ENCODE measurements at regions not wholly inside any gene's neighbourhood (a gene's known extent, or its start where the extent isn't known, plus 50 kb on each side); places are given as distances from the start of the nearest gene placed in this dataset.

DNA sequence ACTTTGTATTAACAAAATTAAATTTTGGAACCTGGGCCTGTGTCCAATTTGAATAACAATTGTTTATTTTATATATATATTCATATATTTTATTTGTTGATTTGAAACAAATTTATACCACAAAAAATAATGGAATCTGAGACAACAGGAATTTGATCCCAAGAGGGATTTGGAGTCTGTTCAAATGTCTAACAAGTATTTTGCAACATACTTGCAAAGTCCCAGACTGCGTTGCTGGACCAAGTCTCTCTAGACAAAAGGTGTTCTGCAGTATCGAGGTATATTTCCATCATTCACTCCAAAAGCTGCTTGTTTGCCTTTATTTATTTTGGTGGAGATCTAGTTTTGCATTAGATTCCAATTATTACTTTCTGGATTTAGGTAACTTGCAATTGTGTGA is 68.7 kb upstream of the PTPRR start:
- H3K4me2 ChIP-seq (ENCODE audit: control insufficient read depth, extremely low read depth, insufficient read depth, low read depth, low read length), result no peak overlapping the region
- no peaks in the 10 kb centered on the region for H4K20me1 ChIP-seq (ENCODE audit: control insufficient read depth, extremely low read depth, insufficient read depth, low read length)
- H3K4me1 ChIP-seq (ENCODE audit: control insufficient read depth, extremely low read depth, insufficient read depth, low read length), result no peaks in the 10 kb centered on the region
- no peak overlapping the region for H3K9ac ChIP-seq (ENCODE audit: control insufficient read depth, extremely low read depth, insufficient read depth, low read length)
- FAIRE-seq, result no peak
- TF ChIP-seq, protein P1, sequence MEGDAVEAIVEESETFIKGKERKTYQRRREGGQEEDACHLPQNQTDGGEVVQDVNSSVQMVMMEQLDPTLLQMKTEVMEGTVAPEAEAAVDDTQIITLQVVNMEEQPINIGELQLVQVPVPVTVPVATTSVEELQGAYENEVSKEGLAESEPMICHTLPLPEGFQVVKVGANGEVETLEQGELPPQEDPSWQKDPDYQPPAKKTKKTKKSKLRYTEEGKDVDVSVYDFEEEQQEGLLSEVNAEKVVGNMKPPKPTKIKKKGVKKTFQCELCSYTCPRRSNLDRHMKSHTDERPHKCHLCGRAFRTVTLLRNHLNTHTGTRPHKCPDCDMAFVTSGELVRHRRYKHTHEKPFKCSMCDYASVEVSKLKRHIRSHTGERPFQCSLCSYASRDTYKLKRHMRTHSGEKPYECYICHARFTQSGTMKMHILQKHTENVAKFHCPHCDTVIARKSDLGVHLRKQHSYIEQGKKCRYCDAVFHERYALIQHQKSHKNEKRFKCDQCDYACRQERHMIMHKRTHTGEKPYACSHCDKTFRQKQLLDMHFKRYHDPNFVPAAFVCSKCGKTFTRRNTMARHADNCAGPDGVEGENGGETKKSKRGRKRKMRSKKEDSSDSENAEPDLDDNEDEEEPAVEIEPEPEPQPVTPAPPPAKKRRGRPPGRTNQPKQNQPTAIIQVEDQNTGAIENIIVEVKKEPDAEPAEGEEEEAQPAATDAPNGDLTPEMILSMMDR (optimal IDR thresholded peaks at IDR 0.05 in 1 of 3, IDR thresholded peaks at IDR 0.05 in 1 of 3, conservative IDR thresholded peaks at IDR 0.05 in 1 of 3; ENCODE audit: extremely low read depth in 1 of 3, insufficient read depth in 2 of 3, low read length in 3 of 3), result no peak
- TF ChIP-seq EZH2 (IDR thresholded peaks at IDR 0.05; ENCODE audit: low read length), result no peak
- H3K4me3 ChIP-seq (ENCODE audit: control insufficient read depth in 2 of 3, extremely low read depth in 1 of 3, insufficient read depth in 2 of 3, low read depth in 1 of 3, low read length in 3 of 3), result no peak overlapping the region
- H3K27me3 ChIP-seq (ENCODE audit: control insufficient read depth, extremely low read depth, insufficient read depth, low read length), result no peaks in the 10 kb centered on the region
- no peaks in the 10 kb centered on the region for H3K36me3 ChIP-seq (ENCODE audit: control insufficient read depth in 2 of 2, extremely low read depth in 1 of 2, insufficient read depth in 2 of 2, low read length in 2 of 2)
- dilution Hi-C loops (cut with MboI; ENCODE audit: extremely low pct_ligation_motif_present, low sequenced_read_pairs), result no loop called here
- H3K9me1 ChIP-seq (ENCODE audit: control insufficient read depth, extremely low read depth, insufficient read depth, low read length), result no peaks in the 10 kb centered on the region
- H3K79me2 ChIP-seq (ENCODE audit: control insufficient read depth, insufficient read depth, low read length), result no peaks in the 10 kb centered on the region
- no peak overlapping the region for H3K27ac ChIP-seq (ENCODE audit: control insufficient read depth, insufficient read depth, low read length)
- no peaks in the 10 kb centered on the region for H3K9me3 ChIP-seq (ENCODE audit: control insufficient read depth, low read depth, low read length)
- DNase-seq (ENCODE audit: low read depth, low spot score), result no peak
- H2AFZ ChIP-seq (ENCODE audit: control insufficient read depth, low read length), result no peak overlapping the region

DNA sequence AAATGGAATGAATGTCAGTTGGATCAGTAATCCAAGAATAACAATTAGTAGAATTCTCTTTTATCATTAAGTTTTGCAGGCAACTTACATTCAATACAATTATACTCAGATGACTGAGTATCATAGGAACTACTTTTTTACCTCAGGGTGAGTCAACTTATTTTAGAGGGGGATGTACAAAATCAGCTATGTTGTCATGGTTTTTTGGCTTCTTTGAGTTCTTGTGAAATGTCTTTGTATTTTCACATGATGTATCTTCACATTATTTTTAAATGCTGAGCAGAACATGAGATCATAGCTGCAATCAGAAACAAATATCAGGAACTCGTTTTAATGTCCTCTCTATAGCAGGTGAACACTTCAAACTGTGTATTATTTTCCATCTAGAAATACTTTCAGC is 65.3 kb upstream of the PTPRR start:
- H3K27me3 ChIP-seq (ENCODE audit: control insufficient read depth, extremely low read depth, insufficient read depth, low read length), result no peaks in the 10 kb centered on the region
- H3K9me3 ChIP-seq (ENCODE audit: control insufficient read depth, low read depth, low read length), result no peaks in the 10 kb centered on the region
- FAIRE-seq (no peak), DNase-seq (ENCODE audit: low read depth, low spot score) (no peak)
- no peak overlapping the region for H3K4me2 ChIP-seq (ENCODE audit: control insufficient read depth, extremely low read depth, insufficient read depth, low read depth, low read length)
- H4K20me1 ChIP-seq (ENCODE audit: control insufficient read depth, extremely low read depth, insufficient read depth, low read length), result no peaks in the 10 kb centered on the region
- no peaks in the 10 kb centered on the region for H3K4me1 ChIP-seq (ENCODE audit: control insufficient read depth, extremely low read depth, insufficient read depth, low read length)
- TF ChIP-seq, protein P1 (optimal IDR thresholded peaks at IDR 0.05 in 1 of 3, IDR thresholded peaks at IDR 0.05 in 1 of 3, conservative IDR thresholded peaks at IDR 0.05 in 1 of 3; ENCODE audit: extremely low read depth in 1 of 3, insufficient read depth in 2 of 3, low read length in 3 of 3), result no peak
- TF ChIP-seq EZH2 (IDR thresholded peaks at IDR 0.05; ENCODE audit: low read length), result no peak
- no peaks in the 10 kb centered on the region for H3K9me1 ChIP-seq (ENCODE audit: control insufficient read depth, extremely low read depth, insufficient read depth, low read length)
- dilution Hi-C loops (cut with MboI; ENCODE audit: extremely low pct_ligation_motif_present, low sequenced_read_pairs), result no loop called here
- H2AFZ ChIP-seq (ENCODE audit: control insufficient read depth, low read length), result no peak overlapping the region
- H3K27ac ChIP-seq (ENCODE audit: control insufficient read depth, insufficient read depth, low read length), result no peak overlapping the region
- H3K4me3 ChIP-seq (ENCODE audit: control insufficient read depth in 2 of 3, extremely low read depth in 1 of 3, insufficient read depth in 2 of 3, low read depth in 1 of 3, low read length in 3 of 3), result no peak overlapping the region
- H3K36me3 ChIP-seq (ENCODE audit: control insufficient read depth in 2 of 2, extremely low read depth in 1 of 2, insufficient read depth in 2 of 2, low read length in 2 of 2), result no peaks in the 10 kb centered on the region
- no peaks in the 10 kb centered on the region for H3K79me2 ChIP-seq (ENCODE audit: control insufficient read depth, insufficient read depth, low read length)
- no peak overlapping the region for H3K9ac ChIP-seq (ENCODE audit: control insufficient read depth, extremely low read depth, insufficient read depth, low read length)

Measured in keratinocyte (primary cell).